ENCODE measurements at regions not wholly inside any gene's neighbourhood (a gene's known extent, or its start where the extent isn't known, plus 50 kb on each side); places are given as distances from the start of the nearest gene placed in this dataset.

- no peak overlapping the region for H3K4me3 ChIP-seq (ENCODE audit: low read length in 3 of 3)
- DNase-seq (no peak), FAIRE-seq (no peak)
- H3K9me3 ChIP-seq (ENCODE audit: control insufficient read depth in 2 of 3, insufficient read depth in 1 of 3, low read length in 3 of 3) = peaks cover 0 to 2% (median 0%) of the 10 kb centered on the region in 3 donors
- TF ChIP-seq CTCF (IDR thresholded peaks at IDR 0.05; ENCODE audit: borderline replicate concordance, extremely low read depth, insufficient read depth) = no peak
- no peaks in the 10 kb centered on the region for H3K36me3 ChIP-seq (ENCODE audit: control insufficient read depth in 2 of 3, insufficient read depth in 3 of 3, low read length in 3 of 3)
- H3K27me3 ChIP-seq (ENCODE audit: control insufficient read depth, insufficient read depth, low read length) = no peaks in the 10 kb centered on the region
- intact Hi-C loops (cut with DNase I) = no loop called here
- H3K27ac ChIP-seq (ENCODE audit: low read depth in 2 of 2, low read length in 2 of 2) = no peak overlapping the region
- no peaks in the 10 kb centered on the region for H3K4me1 ChIP-seq (ENCODE audit: control insufficient read depth in 2 of 3, insufficient read depth in 2 of 3, low read depth in 1 of 3, low read length in 3 of 3)
- no peak overlapping the region for H3K9ac ChIP-seq (ENCODE audit: low read length in 3 of 3)
Measured at GRCh38 chr11:28649922-28650321, 541.7 kb downstream of the METTL15 start.

- DNase-seq (no peak), FAIRE-seq (no peak)
- Histone ChIP-seq H3K27ac (ENCODE audit: low read depth in 2 of 2, low read length in 2 of 2) (no peak overlapping the region), H3K27me3 (ENCODE audit: control insufficient read depth, insufficient read depth, low read length) (no peaks in the 10 kb centered on the region), H3K36me3 (ENCODE audit: control insufficient read depth in 2 of 3, insufficient read depth in 3 of 3, low read length in 3 of 3) (no peaks in the 10 kb centered on the region), H3K4me1 (ENCODE audit: control insufficient read depth in 2 of 3, insufficient read depth in 2 of 3, low read depth in 1 of 3, low read length in 3 of 3) (no peaks in the 10 kb centered on the region), H3K9me3 (ENCODE audit: control insufficient read depth in 2 of 3, insufficient read depth in 1 of 3, low read length in 3 of 3) (no peaks in the 10 kb centered on the region), H3K4me3 (ENCODE audit: low read length in 3 of 3) (no peak overlapping the region), H3K9ac (ENCODE audit: low read length in 3 of 3) (no peak overlapping the region)
- intact Hi-C loops (cut with DNase I) = no loop called here
- TF ChIP-seq CTCF (IDR thresholded peaks at IDR 0.05; ENCODE audit: borderline replicate concordance, extremely low read depth, insufficient read depth) = no peak
Measured at GRCh38 chr11:28636566-28636965, 528.4 kb downstream of the METTL15 start.

GRCh38 chr11:28636033-28636432 is 527.8 kb downstream of the METTL15 start:
- FAIRE-seq = no peak
- intact Hi-C loops (cut with DNase I) = no loop called here
- Histone ChIP-seq H3K27ac (ENCODE audit: low read depth in 2 of 2, low read length in 2 of 2) (no peak overlapping the region), H3K9ac (ENCODE audit: low read length in 3 of 3) (no peak overlapping the region), H3K9me3 (ENCODE audit: control insufficient read depth in 2 of 3, insufficient read depth in 1 of 3, low read length in 3 of 3) (no peaks in the 10 kb centered on the region), H3K4me1 (ENCODE audit: control insufficient read depth in 2 of 3, insufficient read depth in 2 of 3, low read depth in 1 of 3, low read length in 3 of 3) (no peaks in the 10 kb centered on the region), H3K36me3 (ENCODE audit: control insufficient read depth in 2 of 3, insufficient read depth in 3 of 3, low read length in 3 of 3) (no peaks in the 10 kb centered on the region), H3K4me3 (ENCODE audit: low read length in 3 of 3) (no peak overlapping the region), H3K27me3 (ENCODE audit: control insufficient read depth, insufficient read depth, low read length) (no peaks in the 10 kb centered on the region)
- no peak for TF ChIP-seq CTCF (IDR thresholded peaks at IDR 0.05; ENCODE audit: borderline replicate concordance, extremely low read depth, insufficient read depth)
- DNase-seq = no peak

GRCh38 chr11:28632338-28632737 is 524.1 kb downstream of the METTL15 start:
- no peak for FAIRE-seq
- intact Hi-C loops (cut with DNase I) = no loop called here

More at GRCh38 chr11:28632338-28632737, 524.1 kb downstream of the METTL15 start:
- no peak for TF ChIP-seq CTCF (IDR thresholded peaks at IDR 0.05; ENCODE audit: borderline replicate concordance, extremely low read depth, insufficient read depth)
- Histone ChIP-seq H3K4me1 (ENCODE audit: control insufficient read depth in 2 of 3, insufficient read depth in 2 of 3, low read depth in 1 of 3, low read length in 3 of 3) (no peaks in the 10 kb centered on the region), H3K9me3 (ENCODE audit: control insufficient read depth in 2 of 3, insufficient read depth in 1 of 3, low read length in 3 of 3) (no peaks in the 10 kb centered on the region), H3K9ac (ENCODE audit: low read length in 3 of 3) (no peak overlapping the region), H3K36me3 (ENCODE audit: control insufficient read depth in 2 of 3, insufficient read depth in 3 of 3, low read length in 3 of 3) (no peaks in the 10 kb centered on the region), H3K27me3 (ENCODE audit: control insufficient read depth, insufficient read depth, low read length) (no peaks in the 10 kb centered on the region), H3K4me3 (ENCODE audit: low read length in 3 of 3) (no peak overlapping the region), H3K27ac (ENCODE audit: low read depth in 2 of 2, low read length in 2 of 2) (no peak overlapping the region)
- no peak for DNase-seq

Data from kidney (tissue), 13 donors.